AG09309 (cell line): ENCODE measurements at regions not wholly inside any gene's neighbourhood (a gene's known extent, or its start where the extent isn't known, plus 50 kb on each side); places are given as distances from the start of the nearest gene placed in this dataset.
"Not testable (repeated sequence)": the region's sequence is repeated elsewhere in the genome, so short reads cannot be mapped to it uniquely, and the experiment has no call there.

ENCODE experiments used
- DNase-seq: peaks from one replicate; pipeline ENCODE4 v3.0.0-alpha.2; 2010; ENCODE audit warnings: low read depth
- H3K4me3 ChIP-seq: 2 replicates; pipeline ENCODE4 v1.5.1; 2011; ENCODE audit warnings: mild to moderate bottlenecking, low read depth, low read length, moderate library complexity; ENCODE audit not compliant: control insufficient read depth
- TF ChIP-seq, protein P1 (sequence below): IDR thresholded peaks from 2 replicates; pipeline ENCODE4 v1.5.1; 2011; ENCODE audit warnings: mild to moderate bottlenecking, low read depth, low read length, inconsistent platforms; ENCODE audit not compliant: insufficient read depth, control insufficient read depth; ENCODE audit errors: missing control alignments

DNA sequence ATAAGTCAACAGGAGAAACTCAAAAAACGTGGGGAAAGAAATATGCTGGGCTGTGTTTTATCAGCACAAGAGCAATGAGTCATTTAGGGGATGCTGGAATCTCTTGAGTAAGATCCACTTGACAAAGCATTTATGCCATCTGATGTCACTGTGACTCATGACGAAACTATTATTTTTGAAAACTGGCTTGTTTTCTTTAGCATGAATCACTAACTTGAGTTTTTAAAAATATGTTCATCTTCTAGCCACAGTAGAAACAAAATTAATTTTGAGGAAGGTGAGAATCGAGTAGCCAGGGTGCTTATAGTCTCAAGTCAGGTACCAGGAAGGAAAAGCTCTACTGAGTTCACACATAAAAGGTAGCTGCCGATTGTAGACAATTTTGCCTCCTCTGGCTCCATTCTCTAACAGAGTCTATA, 456.2 kb upstream of the MGAT4C start:
- peak; percentile 92 for DNase-seq
- H3K4me3 ChIP-seq, result no peak overlapping the region
- TF ChIP-seq, protein P1, sequence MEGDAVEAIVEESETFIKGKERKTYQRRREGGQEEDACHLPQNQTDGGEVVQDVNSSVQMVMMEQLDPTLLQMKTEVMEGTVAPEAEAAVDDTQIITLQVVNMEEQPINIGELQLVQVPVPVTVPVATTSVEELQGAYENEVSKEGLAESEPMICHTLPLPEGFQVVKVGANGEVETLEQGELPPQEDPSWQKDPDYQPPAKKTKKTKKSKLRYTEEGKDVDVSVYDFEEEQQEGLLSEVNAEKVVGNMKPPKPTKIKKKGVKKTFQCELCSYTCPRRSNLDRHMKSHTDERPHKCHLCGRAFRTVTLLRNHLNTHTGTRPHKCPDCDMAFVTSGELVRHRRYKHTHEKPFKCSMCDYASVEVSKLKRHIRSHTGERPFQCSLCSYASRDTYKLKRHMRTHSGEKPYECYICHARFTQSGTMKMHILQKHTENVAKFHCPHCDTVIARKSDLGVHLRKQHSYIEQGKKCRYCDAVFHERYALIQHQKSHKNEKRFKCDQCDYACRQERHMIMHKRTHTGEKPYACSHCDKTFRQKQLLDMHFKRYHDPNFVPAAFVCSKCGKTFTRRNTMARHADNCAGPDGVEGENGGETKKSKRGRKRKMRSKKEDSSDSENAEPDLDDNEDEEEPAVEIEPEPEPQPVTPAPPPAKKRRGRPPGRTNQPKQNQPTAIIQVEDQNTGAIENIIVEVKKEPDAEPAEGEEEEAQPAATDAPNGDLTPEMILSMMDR, result no peak

GRCh38 chr12:86711731-86712130, 455.5 kb upstream of the MGAT4C start:
- DNase-seq, result no peak
- TF ChIP-seq, protein P1, result no peak
- H3K4me3 ChIP-seq, result no peak overlapping the region

DNA sequence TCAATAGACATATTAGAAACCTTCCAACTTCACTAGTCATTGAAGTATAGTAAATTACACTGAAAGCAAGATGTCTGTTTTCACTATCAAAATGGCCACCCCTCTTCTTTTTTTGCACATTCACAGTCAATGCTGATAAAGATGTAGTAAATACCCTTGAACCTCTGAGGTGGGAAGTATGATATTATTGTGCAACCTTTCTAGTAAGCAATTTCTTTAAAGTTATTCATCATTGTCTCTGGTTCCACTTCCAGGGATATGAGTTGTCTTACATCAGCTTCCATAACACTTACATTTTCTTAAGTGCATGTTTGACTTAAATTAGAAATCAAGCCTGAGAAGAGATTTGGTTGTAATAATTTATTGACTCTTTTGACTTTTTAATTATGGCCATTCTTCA, 453.9 kb upstream of the MGAT4C start:
- TF ChIP-seq, protein P1, result no peak
- H3K4me3 ChIP-seq, result no peak overlapping the region
- no peak for DNase-seq

DNA sequence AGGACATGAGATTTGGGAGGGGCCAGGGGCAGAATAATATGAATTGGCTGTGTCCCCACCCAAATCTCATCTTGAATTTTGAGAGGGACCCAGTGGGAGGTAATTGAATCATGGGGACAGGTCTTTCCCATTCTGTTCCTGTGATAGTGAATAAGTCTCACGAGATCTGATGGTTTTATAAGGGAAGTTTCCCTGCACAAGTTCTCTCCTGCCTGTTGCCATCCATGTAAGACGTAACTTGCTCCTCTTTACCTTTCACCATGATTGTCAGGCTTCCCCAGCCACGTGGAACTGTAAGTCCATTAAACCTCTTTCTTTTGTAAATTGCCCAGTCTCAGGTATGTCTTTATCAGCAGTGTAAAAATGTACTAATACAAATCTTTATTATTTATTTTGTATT, 452.8 kb upstream of the MGAT4C start:
- H3K4me3 ChIP-seq, DNase-seq: not testable (repeated sequence)

GRCh38 chr12:86698641-86698980, 442.4 kb upstream of the MGAT4C start:
- no peak overlapping the region for H3K4me3 ChIP-seq
- peak; percentile 55 for DNase-seq
- TF ChIP-seq, protein P1, result no peak

GRCh38 chr12:86697916-86698640, 441.9 kb upstream of the MGAT4C start:
- no peak overlapping the region for H3K4me3 ChIP-seq
- TF ChIP-seq, protein P1, result no peak
- DNase-seq, result no peak

DNA sequence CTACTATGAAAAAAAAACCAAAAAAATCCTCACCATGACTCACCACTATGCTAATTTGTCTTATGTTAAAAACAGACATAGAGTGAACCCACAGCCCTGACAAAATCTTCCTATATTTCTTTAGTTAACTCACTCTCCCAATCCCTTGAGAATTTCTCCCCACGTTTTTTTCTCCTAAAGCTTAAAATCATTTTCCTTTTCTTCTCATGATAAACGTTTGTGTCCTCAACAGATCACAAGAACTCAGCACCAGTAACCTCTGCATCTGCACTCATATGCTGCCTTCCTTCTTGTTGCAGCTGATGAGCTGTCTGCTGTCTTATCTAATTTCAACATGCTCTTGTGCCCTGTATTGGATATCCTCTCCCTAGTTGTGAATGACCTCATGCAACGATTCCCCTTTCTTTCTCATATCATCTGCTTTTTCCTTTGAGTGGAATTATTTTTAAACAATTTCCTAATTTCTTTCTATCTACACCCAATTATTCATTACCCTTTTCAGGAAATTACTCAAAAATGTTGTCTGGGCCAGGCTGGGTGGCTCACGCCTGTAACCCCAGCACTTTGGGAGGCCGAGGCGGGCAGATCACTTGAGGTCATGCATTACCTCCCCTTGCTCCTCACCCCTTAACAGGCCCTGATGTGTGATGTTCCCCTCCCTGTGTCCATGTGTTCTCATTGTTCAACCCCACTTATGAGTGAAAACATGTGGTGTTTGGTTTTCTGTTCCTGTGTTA, 427.5 kb upstream of the MGAT4C start:
- TF ChIP-seq, protein P1, result no peak
- H3K4me3 ChIP-seq, result no peak overlapping the region
- no peak for DNase-seq
